ENCODE measurements at regions not wholly inside any gene's neighbourhood (a gene's known extent, or its start where the extent isn't known, plus 50 kb on each side); places are given as distances from the start of the nearest gene placed in this dataset.
A peak's percentile ranks its signal among the peaks of the same experiment; 100 is the strongest.

- DNase-seq, result no peak
Observed at GRCh38 chr15:94002041-94002440, 229.3 kb upstream of the MCTP2 start.

GRCh38 chr15:94001255-94001801 lies 230.0 kb upstream of the MCTP2 start:
- no peak for DNase-seq

- DNase-seq, result no peak
Observed at GRCh38 chr15:94000606-94001005, 230.8 kb upstream of the MCTP2 start.

- no peak for DNase-seq
Observed at GRCh38 chr15:93997071-93997658, 234.2 kb upstream of the MCTP2 start.

- DNase-seq, result no peak
Observed at GRCh38 chr15:93989440-93989998, 241.8 kb upstream of the MCTP2 start.

- DNase-seq, result peak; percentile 18 to 36
Observed at GRCh38 chr15:93987068-93987467, 244.3 kb upstream of the MCTP2 start.

GRCh38 chr15:93986400-93986984 lies 244.9 kb upstream of the MCTP2 start:
- no peak for DNase-seq

- no peak for DNase-seq
Observed at GRCh38 chr15:93985925-93986324, 245.4 kb upstream of the MCTP2 start.

GRCh38 chr15:93985176-93985575 lies 246.2 kb upstream of the MCTP2 start:
- no peak for DNase-seq

GRCh38 chr15:93983526-93983925 lies 247.8 kb upstream of the MCTP2 start:
- DNase-seq, result no peak

GRCh38 chr15:93982226-93982727 lies 249.1 kb upstream of the MCTP2 start:
- no peak for DNase-seq

GRCh38 chr15:93981706-93982105 lies 249.7 kb upstream of the MCTP2 start:
- DNase-seq, result no peak

GRCh38 chr15:93980261-93980911 lies 251.0 kb upstream of the MCTP2 start:
- no peak for DNase-seq

- DNase-seq, result no peak
Observed at GRCh38 chr15:93974804-93975481, 256.4 kb upstream of the MCTP2 start.

GRCh38 chr15:93973287-93973686 lies 258.1 kb upstream of the MCTP2 start:
- no peak for DNase-seq

- no peak for DNase-seq
Observed at GRCh38 chr15:93968773-93969172, 262.6 kb upstream of the MCTP2 start.

- DNase-seq, result no peak
Observed at GRCh38 chr15:93965304-93965908, 266.0 kb upstream of the MCTP2 start.

GRCh38 chr15:93954985-93955571 lies 276.3 kb upstream of the MCTP2 start:
- no peak for DNase-seq

GRCh38 chr15:93948726-93949125 lies 282.6 kb upstream of the MCTP2 start:
- DNase-seq, result no peak

- DNase-seq, result no peak
Observed at GRCh38 chr15:93943586-93943985, 287.8 kb upstream of the MCTP2 start.

GRCh38 chr15:93942269-93942694 lies 289.1 kb upstream of the MCTP2 start:
- no peak for DNase-seq

- no peak for DNase-seq
Observed at GRCh38 chr15:93941697-93942096, 289.7 kb upstream of the MCTP2 start.
